ENCODE measurements at regions not wholly inside any gene's neighbourhood (a gene's known extent, or its start where the extent isn't known, plus 50 kb on each side); places are given as distances from the start of the nearest gene placed in this dataset.

DNA sequence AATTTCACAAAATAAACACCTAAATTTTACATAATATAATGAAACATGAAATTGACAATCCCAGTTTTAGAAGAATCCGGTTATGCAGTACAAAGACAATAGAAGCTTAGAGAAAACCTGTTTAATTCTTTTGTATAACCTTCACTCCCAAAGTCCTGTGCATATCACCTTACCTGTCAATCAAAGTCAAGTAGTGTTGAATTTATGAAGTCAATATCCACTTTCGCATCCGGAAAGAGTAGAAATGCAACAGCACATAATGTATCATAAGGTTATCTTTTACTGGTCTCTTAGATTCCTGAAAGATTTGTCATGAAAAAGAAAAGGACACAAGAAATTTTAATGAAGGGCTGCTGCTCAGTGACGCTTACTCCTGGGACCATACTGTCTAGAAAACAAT lies 1112.6 kb downstream of the PCDH9 start:
- TF ChIP-seq, protein P1, sequence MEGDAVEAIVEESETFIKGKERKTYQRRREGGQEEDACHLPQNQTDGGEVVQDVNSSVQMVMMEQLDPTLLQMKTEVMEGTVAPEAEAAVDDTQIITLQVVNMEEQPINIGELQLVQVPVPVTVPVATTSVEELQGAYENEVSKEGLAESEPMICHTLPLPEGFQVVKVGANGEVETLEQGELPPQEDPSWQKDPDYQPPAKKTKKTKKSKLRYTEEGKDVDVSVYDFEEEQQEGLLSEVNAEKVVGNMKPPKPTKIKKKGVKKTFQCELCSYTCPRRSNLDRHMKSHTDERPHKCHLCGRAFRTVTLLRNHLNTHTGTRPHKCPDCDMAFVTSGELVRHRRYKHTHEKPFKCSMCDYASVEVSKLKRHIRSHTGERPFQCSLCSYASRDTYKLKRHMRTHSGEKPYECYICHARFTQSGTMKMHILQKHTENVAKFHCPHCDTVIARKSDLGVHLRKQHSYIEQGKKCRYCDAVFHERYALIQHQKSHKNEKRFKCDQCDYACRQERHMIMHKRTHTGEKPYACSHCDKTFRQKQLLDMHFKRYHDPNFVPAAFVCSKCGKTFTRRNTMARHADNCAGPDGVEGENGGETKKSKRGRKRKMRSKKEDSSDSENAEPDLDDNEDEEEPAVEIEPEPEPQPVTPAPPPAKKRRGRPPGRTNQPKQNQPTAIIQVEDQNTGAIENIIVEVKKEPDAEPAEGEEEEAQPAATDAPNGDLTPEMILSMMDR (IDR thresholded peaks at IDR 0.05), result no peak
- TF ChIP-seq POLR2A (IDR thresholded peaks at IDR 0.05) (no peak), POLR2AphosphoS5 (IDR thresholded peaks at IDR 0.05) (no peak), EP300 (IDR thresholded peaks at IDR 0.05) (no peak)

All from suprapubic skin (tissue), 4 donors.